ENCODE measurements at regions not wholly inside any gene's neighbourhood (a gene's known extent, or its start where the extent isn't known, plus 50 kb on each side); places are given as distances from the start of the nearest gene placed in this dataset.

- intact Hi-C loops (cut with DNase I) = no loop called here
- DNase-seq = no peak
These were observed 193.0 kb upstream of the RPS6KA3 start for GRCh38 chrX:20459410-20460350.

- DNase-seq = no peak
- intact Hi-C loops (cut with DNase I) = no loop called here
These were observed 190.3 kb upstream of the RPS6KA3 start for GRCh38 chrX:20456971-20457370.

- no peak for DNase-seq
- intact Hi-C loops (cut with DNase I) = no loop called here
These were observed 188.3 kb upstream of the RPS6KA3 start for GRCh38 chrX:20455001-20455400.

- intact Hi-C loops (cut with DNase I) = no loop called here
- no peak for DNase-seq
These were observed 187.4 kb upstream of the RPS6KA3 start for GRCh38 chrX:20454117-20454516.

GRCh38 chrX:20452487-20452886, 185.8 kb upstream of the RPS6KA3 start:
- intact Hi-C loops (cut with DNase I) = no loop called here
- DNase-seq = no peak

- intact Hi-C loops (cut with DNase I) = no loop called here
- DNase-seq = no peak
These were observed 185.2 kb upstream of the RPS6KA3 start for GRCh38 chrX:20451929-20452328.

- intact Hi-C loops (cut with DNase I) = no loop called here
- DNase-seq = no peak
These were observed 178.4 kb upstream of the RPS6KA3 start for GRCh38 chrX:20445109-20445508.

GRCh38 chrX:20442597-20442996, 175.9 kb upstream of the RPS6KA3 start:
- intact Hi-C loops (cut with DNase I) = loop anchor here (5.0 kb wide), 1 partner anchor 190 kb away; no protein-coding TSS in a partner anchor
- peak; percentile 54 to 92 (median 80) for DNase-seq

- intact Hi-C loops (cut with DNase I) = loop anchor here (5.0 kb wide), 1 partner anchor 189 kb away; no protein-coding TSS in a partner anchor
- no peak for DNase-seq
These were observed 174.4 kb upstream of the RPS6KA3 start for GRCh38 chrX:20441123-20441522.

GRCh38 chrX:20438871-20439526, 172.3 kb upstream of the RPS6KA3 start:
- DNase-seq = no peak
- intact Hi-C loops (cut with DNase I) = no loop called here

GRCh38 chrX:20437683-20438082, 171.0 kb upstream of the RPS6KA3 start:
- intact Hi-C loops (cut with DNase I) = no loop called here
- DNase-seq = no peak

GRCh38 chrX:20435913-20436312, 169.2 kb upstream of the RPS6KA3 start:
- intact Hi-C loops (cut with DNase I) = no loop called here
- DNase-seq = no peak

- DNase-seq = no peak
- intact Hi-C loops (cut with DNase I) = no loop called here
These were observed 168.3 kb upstream of the RPS6KA3 start for GRCh38 chrX:20434986-20435385.

GRCh38 chrX:20433388-20433775, 166.7 kb upstream of the RPS6KA3 start:
- intact Hi-C loops (cut with DNase I) = no loop called here
- DNase-seq = no peak

GRCh38 chrX:20432746-20433387, 166.2 kb upstream of the RPS6KA3 start:
- intact Hi-C loops (cut with DNase I) = no loop called here
- no peak for DNase-seq

- DNase-seq = no peak
- intact Hi-C loops (cut with DNase I) = no loop called here
These were observed 165.3 kb upstream of the RPS6KA3 start for GRCh38 chrX:20432048-20432447.

- DNase-seq = no peak
- intact Hi-C loops (cut with DNase I) = no loop called here
These were observed 164.8 kb upstream of the RPS6KA3 start for GRCh38 chrX:20431486-20431885.

- intact Hi-C loops (cut with DNase I) = no loop called here
- no peak for DNase-seq
These were observed 160.6 kb upstream of the RPS6KA3 start for GRCh38 chrX:20427173-20427770.

GRCh38 chrX:20421697-20422096, 155.0 kb upstream of the RPS6KA3 start:
- no peak for DNase-seq
- intact Hi-C loops (cut with DNase I) = no loop called here

GRCh38 chrX:20421275-20421674, 154.6 kb upstream of the RPS6KA3 start:
- no peak for DNase-seq
- intact Hi-C loops (cut with DNase I) = no loop called here

Data from head of caudate nucleus (tissue), 42 donors.